Heart left ventricle (tissue), 16 donors: ENCODE measurements at regions not wholly inside any gene's neighbourhood (a gene's known extent, or its start where the extent isn't known, plus 50 kb on each side); places are given as distances from the start of the nearest gene placed in this dataset.

Source experiments
- ATAC-seq, 4 donors: fragments of 200-7000 bp; cut with Tn5 transposase; one replicate each; pipeline ENCODE4 v1.9.1; 2020 to 2022; ENCODE audit warnings: moderate library complexity in 4 of 4, mild to moderate bottlenecking in 3 of 4, moderate number of reproducible peaks in 1 of 4
- DNase-seq, 5 donors: peaks; one replicate each; pipeline ENCODE4 v3.0.0-alpha.2; 2020
- H3K27ac ChIP-seq, 12 donors: fragments of 200-600 bp; sonication (generic) in 4 of 12; one replicate each; pipeline versions ENCODE4 v1.5.0 to v1.8.0; 2016 to 2022; ENCODE audit warnings: mild to moderate bottlenecking in 2 of 12
- H3K27me3 ChIP-seq, 9 donors: fragments of 200-600 bp; sonication (generic) in 2 of 9; one replicate each; pipeline versions ENCODE4 v1.5.1 to v1.8.0; 2016 to 2022; ENCODE audit warnings: mild to moderate bottlenecking in 3 of 9
- H3K36me3 ChIP-seq, 9 donors: fragments of 200-600 bp; sonication (generic) in 2 of 9; one replicate each; pipeline versions ENCODE4 v1.5.0 to v1.8.0; 2018 to 2022; ENCODE audit warnings: mild to moderate bottlenecking in 2 of 9
- H3K4me1 ChIP-seq, 12 donors: fragments of 200-600 bp; sonication (generic) in 4 of 12; one replicate each; pipeline versions ENCODE4 v1.5.0 to v1.8.0; 2016 to 2022; ENCODE audit warnings: mild to moderate bottlenecking in 3 of 12
- H3K4me3 ChIP-seq, 12 donors: fragments of 200-600 bp; sonication (generic) in 4 of 12; one replicate each; pipeline versions ENCODE4 v1.5.0 to v1.8.0; 2017 to 2022; ENCODE audit warnings: mild to moderate bottlenecking in 9 of 12, moderate library complexity in 4 of 12
- H3K9me3 ChIP-seq, 12 donors: fragments of 200-600 bp; sonication (generic) in 4 of 12; one replicate each; pipeline versions ENCODE4 v1.5.0 to v1.8.0; 2016 to 2022; ENCODE audit warnings: mild to moderate bottlenecking in 1 of 12
- POLR2A ChIP-seq, 2 donors: fragments of 450-650 bp; IDR thresholded peaks; one replicate each; pipeline ENCODE4 v1.6.1; 2017; ENCODE audit warnings: antibody characterized with exemption in 2 of 2, mild to moderate bottlenecking in 2 of 2, moderate library complexity in 2 of 2
- WGBS, 4 donors: extraction: QIAGEN DNeasy Blood & Tissue Kit in 2 of 4; methylation state at CpG; one replicate each; pipeline versions ENCODE4 v1.1.5 to v1.1.7; 2013 to 2018; 5-methylcytosine and 5-hydroxymethylcytosine counted together
- intact Hi-C, 10 donors: fragments of 100-400 bp; cut with DNase I; formaldehyde crosslinking; loops; one replicate each; pipeline versions ENCODE4 v1.11.1 to v1.14.2; 2022
- TF ChIP-seq, protein P1 (sequence below), 12 donors: fragments of 200-600 bp; sonication (generic) in 4 of 12; IDR thresholded peaks; one replicate each; pipeline versions ENCODE4 v1.5.0 to v1.8.0; 2018 to 2022; ENCODE audit warnings: antibody characterized with exemption in 12 of 12, mild to moderate bottlenecking in 5 of 12
- donor health status: ischemic (EF 13 %, LVEDD 7.1; RV severe dilation, severe dysfunction).
- donor health status: healthy with polysubstance abuse.
- donor health status: DM: no; HTN: yes; CAD: no.
- donor health status: DM: no; HTN: no; CAD: no.
- donor health status: ischemic (EF 25% LVEDD 6.9; RV normal size, moderate dysfunction).
- donor health status: ischemic (EF 25% LVEDD 5.7; RV mildly dilated, moderate dysfunction).
- donor health status: healthy.
- donor health status: DM: yes; HTN: yes; CAD: no.
- donor health status: ischemic (EF 35%, LVEDD 5.7; RV mildly dilated, moderate dysfunction).
- donor health status: nonischemic (EF 11% LVEDD 7.7; RV severe dilation, severe dysfunction).
- donor health status: DM: yes; HTN: yes; CAD: no.
- donor health status: PGD.
- donor health status: ischemic (EF 29% LVEDD 5.4; RV normal size, mild dysfunction).
- donor health status: nonischemic (EF 23%, LVEDD 6.1; RV moderate dilation, normal function).

DNA sequence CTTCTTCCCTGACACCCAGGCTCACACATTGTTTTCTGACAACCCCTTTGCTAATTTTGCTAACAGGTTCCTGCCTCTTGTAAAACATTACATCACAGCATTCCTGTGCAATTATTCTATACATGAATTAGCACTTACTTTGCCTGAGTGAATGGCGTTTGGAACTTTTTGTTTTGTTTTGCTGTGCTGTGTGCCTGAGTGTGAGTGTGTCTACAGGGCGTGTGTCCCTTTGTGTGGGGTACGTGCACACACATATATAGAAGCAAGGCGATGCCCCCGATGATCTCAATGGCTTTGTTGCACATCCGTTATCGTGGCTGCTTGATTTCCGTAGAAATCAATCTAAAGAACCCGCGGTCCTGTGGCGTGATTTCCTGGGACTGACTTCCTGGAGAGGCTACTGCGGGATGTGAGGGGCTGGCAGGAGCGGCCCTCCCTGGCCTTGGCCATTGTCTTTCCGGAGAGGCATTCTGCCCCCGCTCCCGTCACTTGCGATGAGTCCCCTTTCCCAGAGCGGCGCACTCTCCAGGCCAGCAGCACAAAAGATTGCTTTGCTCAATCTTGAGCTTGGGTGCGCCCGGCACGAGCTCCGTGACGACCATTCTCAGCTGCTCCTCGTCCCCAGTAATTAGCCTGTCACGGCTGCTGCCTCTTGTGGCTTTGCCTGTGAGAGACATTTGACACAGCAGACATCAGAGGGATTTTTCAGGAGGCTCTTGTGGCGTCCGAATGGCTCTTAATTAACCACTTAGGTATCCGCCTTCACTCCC, 398.1 kb upstream of the IRX1 start:
- H3K36me3 ChIP-seq: no peaks in the 10 kb centered on the region
- peaks cover 0 to 6% (median 0%) of the 10 kb centered on the region in 12 donors for H3K4me1 ChIP-seq
- ATAC-seq (peak in 2 of 4 donors; percentile 20 to 39), DNase-seq (no peak)
- 3 to 7% (median 5%) methylated on average over 27 to 29 of the region's 29 CpGs for WGBS, 4 donors
- peaks cover 0 to 71% (median 20%) of the 10 kb centered on the region in 9 donors for H3K27me3 ChIP-seq
- TF ChIP-seq, protein P1, sequence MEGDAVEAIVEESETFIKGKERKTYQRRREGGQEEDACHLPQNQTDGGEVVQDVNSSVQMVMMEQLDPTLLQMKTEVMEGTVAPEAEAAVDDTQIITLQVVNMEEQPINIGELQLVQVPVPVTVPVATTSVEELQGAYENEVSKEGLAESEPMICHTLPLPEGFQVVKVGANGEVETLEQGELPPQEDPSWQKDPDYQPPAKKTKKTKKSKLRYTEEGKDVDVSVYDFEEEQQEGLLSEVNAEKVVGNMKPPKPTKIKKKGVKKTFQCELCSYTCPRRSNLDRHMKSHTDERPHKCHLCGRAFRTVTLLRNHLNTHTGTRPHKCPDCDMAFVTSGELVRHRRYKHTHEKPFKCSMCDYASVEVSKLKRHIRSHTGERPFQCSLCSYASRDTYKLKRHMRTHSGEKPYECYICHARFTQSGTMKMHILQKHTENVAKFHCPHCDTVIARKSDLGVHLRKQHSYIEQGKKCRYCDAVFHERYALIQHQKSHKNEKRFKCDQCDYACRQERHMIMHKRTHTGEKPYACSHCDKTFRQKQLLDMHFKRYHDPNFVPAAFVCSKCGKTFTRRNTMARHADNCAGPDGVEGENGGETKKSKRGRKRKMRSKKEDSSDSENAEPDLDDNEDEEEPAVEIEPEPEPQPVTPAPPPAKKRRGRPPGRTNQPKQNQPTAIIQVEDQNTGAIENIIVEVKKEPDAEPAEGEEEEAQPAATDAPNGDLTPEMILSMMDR (IDR thresholded peaks at IDR 0.05): no peak
- TF ChIP-seq POLR2A (IDR thresholded peaks at IDR 0.05): no peak
- H3K9me3 ChIP-seq: no peaks in the 10 kb centered on the region
- no peak overlapping the region for H3K27ac ChIP-seq
- intact Hi-C loops: no loop called here
- peak overlapping the region in 3 of 12 donors; percentile 1 to 26 (median 4) for H3K4me3 ChIP-seq

DNA sequence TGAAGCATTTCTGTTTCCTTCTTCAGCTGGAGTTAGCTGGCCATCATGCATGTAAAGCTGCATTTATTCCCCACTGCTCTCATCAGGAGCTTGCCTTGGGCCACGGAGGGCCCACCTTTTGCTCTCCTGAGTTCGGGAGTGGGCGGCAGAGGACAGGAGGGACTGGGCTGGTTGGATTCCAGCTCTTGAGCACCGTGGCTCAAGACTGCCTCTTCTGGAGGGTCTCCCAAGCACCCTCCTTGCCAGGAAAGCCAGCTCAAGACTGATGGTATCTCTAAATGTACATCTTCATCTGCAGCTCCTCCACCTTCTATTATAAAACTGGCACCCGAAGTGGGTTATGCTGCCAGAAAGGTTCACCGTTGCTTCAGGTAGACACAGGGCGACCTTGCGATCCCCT, 399.6 kb upstream of the IRX1 start:
- DNase-seq (no peak), ATAC-seq (no peak)
- H3K36me3 ChIP-seq: no peaks in the 10 kb centered on the region
- WGBS, 4 donors: 60 to 66% (median 64%) methylated on average over 5 to 8 of the region's 8 CpGs
- no peak overlapping the region for H3K27ac ChIP-seq
- H3K27me3 ChIP-seq: peaks cover 0 to 71% (median 20%) of the 10 kb centered on the region in 9 donors
- H3K9me3 ChIP-seq: no peaks in the 10 kb centered on the region
- no peak for TF ChIP-seq POLR2A (IDR thresholded peaks at IDR 0.05)
- TF ChIP-seq, protein P1 (IDR thresholded peaks at IDR 0.05): no peak
- intact Hi-C loops: no loop called here
- H3K4me3 ChIP-seq: no peak overlapping the region
- peaks cover 0 to 6% (median 0%) of the 10 kb centered on the region in 12 donors for H3K4me1 ChIP-seq

DNA sequence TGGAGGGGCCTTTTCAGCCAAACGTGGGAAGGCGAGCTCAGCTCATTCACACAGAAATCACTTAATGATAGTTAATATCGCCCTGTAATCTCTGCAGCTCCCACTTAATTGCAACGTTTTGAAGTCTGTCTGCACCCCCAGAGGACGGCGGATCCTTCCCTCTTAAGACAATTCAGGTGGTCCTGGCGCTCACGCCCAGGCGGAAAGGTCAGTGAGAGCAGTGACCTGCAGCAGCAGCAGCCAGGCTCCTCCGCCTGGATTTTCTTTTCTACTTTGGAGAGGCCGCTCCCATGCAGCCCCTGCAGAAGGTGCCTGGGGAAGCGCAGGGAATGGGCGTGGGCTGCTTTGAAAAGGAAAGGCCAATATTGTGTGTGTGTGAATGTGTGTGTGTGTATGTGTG, 400.9 kb upstream of the IRX1 start:
- DNase-seq: no peak
- intact Hi-C loops: no loop called here
- Histone ChIP-seq H3K36me3 (no peaks in the 10 kb centered on the region), H3K4me1 (peaks cover 0 to 6% (median 0%) of the 10 kb centered on the region in 12 donors), H3K9me3 (no peaks in the 10 kb centered on the region), H3K4me3 (no peak overlapping the region), H3K27ac (no peak overlapping the region), H3K27me3 (peaks cover 0 to 67% (median 17%) of the 10 kb centered on the region in 9 donors)
- ATAC-seq: no peak
- WGBS, 4 donors: 37 to 52% (median 46%) methylated on average over 13 of the region's 13 CpGs
- TF ChIP-seq, protein P1 (IDR thresholded peaks at IDR 0.05): no peak
- no peak for TF ChIP-seq POLR2A (IDR thresholded peaks at IDR 0.05)

DNA sequence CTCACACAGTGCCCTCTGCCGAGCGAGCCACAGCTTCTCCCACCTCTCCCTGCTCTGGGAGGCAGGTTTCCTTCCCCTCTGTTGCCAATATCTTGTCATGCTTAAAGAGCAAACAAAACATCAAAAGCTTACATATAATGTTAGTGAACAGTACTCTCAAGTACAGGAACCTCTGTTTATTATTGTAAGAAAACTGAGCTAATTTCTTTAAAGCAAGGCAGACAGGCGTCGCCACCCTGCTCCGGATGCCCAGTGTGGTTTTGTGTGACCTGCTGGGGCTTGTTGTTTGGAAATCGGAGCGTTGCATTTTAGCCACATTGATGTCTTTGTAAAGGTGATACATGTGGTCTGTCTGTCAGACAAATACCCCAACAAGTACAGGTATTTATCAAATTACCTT, 401.4 kb upstream of the IRX1 start:
- Histone ChIP-seq H3K27ac (no peak overlapping the region), H3K4me3 (no peak overlapping the region), H3K4me1 (peaks cover 0 to 6% (median 0%) of the 10 kb centered on the region in 12 donors), H3K9me3 (no peaks in the 10 kb centered on the region), H3K27me3 (peaks cover 0 to 63% (median 17%) of the 10 kb centered on the region in 9 donors), H3K36me3 (no peaks in the 10 kb centered on the region)
- DNase-seq (no peak), ATAC-seq (no peak)
- TF ChIP-seq, protein P1 (IDR thresholded peaks at IDR 0.05): no peak
- TF ChIP-seq POLR2A (IDR thresholded peaks at IDR 0.05): no peak
- intact Hi-C loops: no loop called here
- WGBS, 4 donors: 59 to 75% (median 65%) methylated on average over 7 of the region's 7 CpGs
